HFFc6 (cell line): ENCODE measurements at regions not wholly inside any gene's neighbourhood (a gene's known extent, or its start where the extent isn't known, plus 50 kb on each side); places are given as distances from the start of the nearest gene placed in this dataset.

ENCODE experiments used
- DNase-seq: peaks from one replicate; pipeline ENCODE4 v3.0.0-alpha.2; 2018
- H3K27ac Mint-ChIP-seq: 2 replicates; pipeline ENCODE4 v1.8.0; 2020; ENCODE audit warnings: mild to moderate bottlenecking, mixed read lengths
- H3K27me3 Mint-ChIP-seq: 2 replicates; pipeline ENCODE4 v1.8.0; 2021; ENCODE audit warnings: mild to moderate bottlenecking, moderate library complexity, mixed read lengths; ENCODE audit not compliant: insufficient read depth
- H3K36me3 Mint-ChIP-seq: 2 replicates; pipeline ENCODE4 v1.8.0; 2021; ENCODE audit warnings: low read depth, mixed read lengths
- H3K4me1 Mint-ChIP-seq: 2 replicates; pipeline ENCODE4 v1.8.0; 2020; ENCODE audit warnings: low read depth, mixed read lengths
- H3K4me3 Mint-ChIP-seq: 2 replicates; pipeline ENCODE4 v1.8.0; 2020; ENCODE audit warnings: mild to moderate bottlenecking, moderate library complexity, mixed read lengths
- H3K9me3 Mint-ChIP-seq: 2 replicates; pipeline ENCODE4 v1.8.0; 2020; ENCODE audit warnings: mild to moderate bottlenecking, mixed read lengths
- TF ChIP-seq, protein P1 (sequence below): fragments of 200-600 bp; sonication (generic); IDR thresholded peaks from 2 replicates; pipeline ENCODE4 v1.5.0; 2021; ENCODE audit warnings: antibody characterized with exemption, mild to moderate bottlenecking

DNA sequence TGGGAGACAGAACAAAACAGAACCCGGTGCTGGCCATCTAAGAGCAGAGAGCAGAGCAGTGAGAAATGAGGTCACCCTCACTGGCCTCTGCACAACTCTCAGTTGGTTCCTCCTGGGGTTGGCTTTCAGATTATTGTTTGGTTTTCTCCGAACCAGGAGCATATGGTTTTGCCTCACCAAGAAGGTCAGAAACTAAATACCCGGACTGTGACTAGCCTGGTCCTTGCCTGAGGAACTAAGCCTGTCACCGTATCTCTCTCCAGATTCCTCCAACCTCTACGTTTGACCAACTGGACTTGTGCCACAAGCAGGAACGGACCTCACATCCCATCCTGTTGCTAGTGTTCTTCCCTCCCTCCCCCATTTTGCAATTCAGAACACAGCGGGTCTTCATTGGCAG, 450.4 kb upstream of the JARID2 start:
- DNase-seq: no peak
- peaks cover 22% of the 10 kb centered on the region for H3K4me1 Mint-ChIP-seq
- H3K27ac Mint-ChIP-seq: no peak overlapping the region

DNA sequence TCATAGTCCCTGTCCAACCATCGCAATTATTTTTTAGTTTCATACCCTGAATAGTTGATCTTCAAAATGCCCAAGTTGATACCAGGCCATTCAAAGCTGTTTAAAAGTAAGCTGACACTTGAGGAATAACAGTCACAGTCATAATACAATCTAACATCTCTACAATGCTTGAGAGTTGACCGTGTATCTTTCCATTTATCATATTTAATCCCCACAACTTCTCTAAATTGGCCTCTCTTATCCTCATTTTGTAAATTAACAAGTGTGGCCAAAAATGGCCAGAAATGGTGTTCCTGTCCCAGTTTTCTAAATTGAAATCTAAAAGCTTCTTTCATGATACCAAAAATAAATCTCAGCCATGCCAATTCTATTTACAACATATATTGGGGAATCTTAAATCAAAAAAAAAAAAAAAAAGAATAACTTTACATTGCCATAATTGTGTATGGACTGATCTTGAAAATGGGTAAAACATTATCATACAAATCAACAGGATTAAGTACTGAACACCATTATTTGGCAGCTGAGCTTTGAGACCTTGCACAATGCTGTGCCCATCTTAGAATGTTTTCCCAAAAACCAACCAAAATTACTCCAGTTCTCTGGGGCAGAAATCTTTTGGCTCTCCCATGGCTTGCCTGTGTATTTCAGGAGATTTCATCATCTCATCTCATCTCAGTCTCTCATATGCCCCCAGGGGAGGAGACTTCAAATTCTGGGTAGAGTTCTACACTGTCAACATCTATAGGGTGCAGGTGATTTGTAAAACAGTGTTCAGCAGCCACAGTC, 448.7 kb upstream of the JARID2 start:
- Mint-ChIP-seq H3K36me3 (no peaks in the 10 kb centered on the region), H3K27ac (no peak overlapping the region), H3K4me3 (no peak overlapping the region), H3K4me1 (peaks cover 18% of the 10 kb centered on the region), H3K27me3 (peaks cover 1% of the 10 kb centered on the region), H3K9me3 (no peaks in the 10 kb centered on the region)
- DNase-seq: no peak
- TF ChIP-seq, protein P1, sequence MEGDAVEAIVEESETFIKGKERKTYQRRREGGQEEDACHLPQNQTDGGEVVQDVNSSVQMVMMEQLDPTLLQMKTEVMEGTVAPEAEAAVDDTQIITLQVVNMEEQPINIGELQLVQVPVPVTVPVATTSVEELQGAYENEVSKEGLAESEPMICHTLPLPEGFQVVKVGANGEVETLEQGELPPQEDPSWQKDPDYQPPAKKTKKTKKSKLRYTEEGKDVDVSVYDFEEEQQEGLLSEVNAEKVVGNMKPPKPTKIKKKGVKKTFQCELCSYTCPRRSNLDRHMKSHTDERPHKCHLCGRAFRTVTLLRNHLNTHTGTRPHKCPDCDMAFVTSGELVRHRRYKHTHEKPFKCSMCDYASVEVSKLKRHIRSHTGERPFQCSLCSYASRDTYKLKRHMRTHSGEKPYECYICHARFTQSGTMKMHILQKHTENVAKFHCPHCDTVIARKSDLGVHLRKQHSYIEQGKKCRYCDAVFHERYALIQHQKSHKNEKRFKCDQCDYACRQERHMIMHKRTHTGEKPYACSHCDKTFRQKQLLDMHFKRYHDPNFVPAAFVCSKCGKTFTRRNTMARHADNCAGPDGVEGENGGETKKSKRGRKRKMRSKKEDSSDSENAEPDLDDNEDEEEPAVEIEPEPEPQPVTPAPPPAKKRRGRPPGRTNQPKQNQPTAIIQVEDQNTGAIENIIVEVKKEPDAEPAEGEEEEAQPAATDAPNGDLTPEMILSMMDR: no peak

More for the DNA sequence above, 450.4 kb upstream of the JARID2 start:
- Mint-ChIP-seq H3K4me3 (no peak overlapping the region), H3K9me3 (no peaks in the 10 kb centered on the region), H3K27me3 (peaks cover 1% of the 10 kb centered on the region), H3K36me3 (no peaks in the 10 kb centered on the region)
- TF ChIP-seq, protein P1: no peak

- H3K27me3 Mint-ChIP-seq: peaks cover 1% of the 10 kb centered on the region
- no peaks in the 10 kb centered on the region for H3K9me3 Mint-ChIP-seq
- no peak overlapping the region for H3K4me3 Mint-ChIP-seq
- no peak overlapping the region for H3K27ac Mint-ChIP-seq
- no peak for DNase-seq
- no peaks in the 10 kb centered on the region for H3K36me3 Mint-ChIP-seq
- TF ChIP-seq, protein P1: no peak
- H3K4me1 Mint-ChIP-seq: peaks cover 20% of the 10 kb centered on the region
These were observed 447.8 kb upstream of the JARID2 start for GRCh38 chr6:14797875-14798593.

DNA sequence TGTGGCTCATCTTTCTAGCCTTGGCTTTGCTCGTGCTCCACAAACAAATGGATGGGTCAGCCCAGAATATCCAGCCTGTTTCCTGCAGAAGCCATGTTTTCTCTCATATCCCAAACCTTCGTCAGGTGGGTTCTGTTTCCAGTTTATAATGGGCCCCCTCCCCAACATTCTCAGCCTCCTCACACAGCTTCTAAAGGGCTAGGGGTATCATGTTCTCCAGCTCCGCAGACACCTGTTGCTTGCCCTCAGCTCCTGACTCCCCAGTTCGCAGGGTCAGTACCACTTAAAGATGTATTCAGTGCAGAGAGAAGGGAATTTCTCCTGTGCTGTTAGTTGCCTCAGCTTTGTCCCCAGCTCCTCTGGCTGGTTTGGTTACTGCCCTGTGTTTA, 447.3 kb upstream of the JARID2 start:
- peaks cover 24% of the 10 kb centered on the region for H3K4me1 Mint-ChIP-seq
- DNase-seq: no peak
- H3K36me3 Mint-ChIP-seq: no peaks in the 10 kb centered on the region
- no peaks in the 10 kb centered on the region for H3K9me3 Mint-ChIP-seq
- no peak overlapping the region for H3K4me3 Mint-ChIP-seq
- H3K27me3 Mint-ChIP-seq: peaks cover 1% of the 10 kb centered on the region
- H3K27ac Mint-ChIP-seq: no peak overlapping the region
- TF ChIP-seq, protein P1: no peak

DNA sequence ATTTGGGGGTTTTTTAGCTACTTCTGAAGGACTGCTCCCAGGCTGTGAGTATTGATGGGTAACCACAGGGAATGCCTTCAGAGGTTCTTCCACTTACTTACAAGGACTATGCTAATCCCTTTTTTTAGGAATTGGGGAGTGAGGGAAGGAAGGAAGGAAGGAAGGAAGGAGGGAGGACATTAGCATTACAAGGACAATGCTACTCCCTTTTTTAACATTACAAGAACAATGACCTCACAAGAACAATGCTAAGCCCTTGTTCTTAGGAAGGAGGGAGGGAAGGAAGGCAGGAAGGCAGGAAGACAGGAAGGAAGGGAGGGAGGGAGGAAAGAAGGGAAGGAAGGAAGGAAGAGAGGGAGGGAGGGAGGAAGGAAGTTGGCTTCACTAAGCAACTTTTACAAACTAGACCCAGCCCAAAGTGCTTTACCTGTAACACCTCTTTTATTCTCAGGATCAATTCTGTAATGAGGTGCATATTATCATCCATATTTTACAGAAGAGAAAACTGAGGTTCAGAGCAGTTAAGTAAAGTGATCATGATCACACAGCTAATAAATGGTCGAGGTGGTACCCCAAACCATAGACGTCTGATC, 446.8 kb upstream of the JARID2 start:
- H3K9me3 Mint-ChIP-seq: no peaks in the 10 kb centered on the region
- TF ChIP-seq, protein P1: no peak
- no peak overlapping the region for H3K4me3 Mint-ChIP-seq
- H3K27ac Mint-ChIP-seq: no peak overlapping the region
- H3K36me3 Mint-ChIP-seq: no peaks in the 10 kb centered on the region
- H3K27me3 Mint-ChIP-seq: peaks cover 3% of the 10 kb centered on the region
- DNase-seq: no peak
- peaks cover 29% of the 10 kb centered on the region for H3K4me1 Mint-ChIP-seq
